ENCODE measurements at regions not wholly inside any gene's neighbourhood (a gene's known extent, or its start where the extent isn't known, plus 50 kb on each side); places are given as distances from the start of the nearest gene placed in this dataset.

- no peak for TF ChIP-seq CTCF (IDR thresholded peaks at IDR 0.05)
- no peak for TF ChIP-seq POLR2A (IDR thresholded peaks at IDR 0.05)
These were observed 319.8 kb upstream of the NCKAP5 start for GRCh38 chr2:133888107-133888506.
